ENCODE measurements at regions not wholly inside any gene's neighbourhood (a gene's known extent, or its start where the extent isn't known, plus 50 kb on each side); places are given as distances from the start of the nearest gene placed in this dataset.

GRCh38 chr10:91126471-91126870 lies 94.0 kb upstream of the PCGF5 start:
- TF ChIP-seq CTCF (IDR thresholded peaks at IDR 0.05) (no peak), EP300 (IDR thresholded peaks at IDR 0.05) (no peak)

All from tibial nerve (tissue), 4 donors.